ENCODE measurements at regions not wholly inside any gene's neighbourhood (a gene's known extent, or its start where the extent isn't known, plus 50 kb on each side); places are given as distances from the start of the nearest gene placed in this dataset.

DNA sequence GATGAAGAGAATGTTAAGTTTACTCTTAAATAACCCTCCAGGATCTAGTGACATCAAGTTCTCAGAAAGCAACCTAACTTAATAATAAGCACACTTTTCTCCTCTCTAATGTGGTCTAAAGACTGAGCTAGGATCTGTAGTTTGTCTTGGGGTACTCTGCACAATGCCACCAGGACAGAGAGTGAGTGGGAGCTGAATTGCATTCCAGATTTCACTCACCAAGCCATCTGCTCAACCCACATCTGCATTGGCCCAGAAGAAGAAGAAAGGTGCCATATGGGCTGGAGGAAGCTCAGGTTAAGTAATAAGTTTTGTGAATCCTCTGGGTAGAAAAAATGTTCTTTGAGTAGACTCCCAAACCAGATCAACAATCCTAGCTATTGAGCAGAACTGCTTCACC is 384.6 kb downstream of the PPP3CA start:
- H3K27ac ChIP-seq (ENCODE audit: low read depth, low read length) = no peak overlapping the region
- H3K4me2 ChIP-seq (ENCODE audit: insufficient read depth, low read length) = no peak overlapping the region
- H2AFZ ChIP-seq (ENCODE audit: low read length) = no peak overlapping the region
- H4K20me1 ChIP-seq (ENCODE audit: insufficient read depth, low read length) = no peaks in the 10 kb centered on the region
- DNase-seq (ENCODE audit: insufficient read length, low spot score, missing footprints) = no peak
- peaks cover 4% of the 10 kb centered on the region for H3K27me3 ChIP-seq (ENCODE audit: insufficient read depth, low read length)
- TF ChIP-seq, protein P1, sequence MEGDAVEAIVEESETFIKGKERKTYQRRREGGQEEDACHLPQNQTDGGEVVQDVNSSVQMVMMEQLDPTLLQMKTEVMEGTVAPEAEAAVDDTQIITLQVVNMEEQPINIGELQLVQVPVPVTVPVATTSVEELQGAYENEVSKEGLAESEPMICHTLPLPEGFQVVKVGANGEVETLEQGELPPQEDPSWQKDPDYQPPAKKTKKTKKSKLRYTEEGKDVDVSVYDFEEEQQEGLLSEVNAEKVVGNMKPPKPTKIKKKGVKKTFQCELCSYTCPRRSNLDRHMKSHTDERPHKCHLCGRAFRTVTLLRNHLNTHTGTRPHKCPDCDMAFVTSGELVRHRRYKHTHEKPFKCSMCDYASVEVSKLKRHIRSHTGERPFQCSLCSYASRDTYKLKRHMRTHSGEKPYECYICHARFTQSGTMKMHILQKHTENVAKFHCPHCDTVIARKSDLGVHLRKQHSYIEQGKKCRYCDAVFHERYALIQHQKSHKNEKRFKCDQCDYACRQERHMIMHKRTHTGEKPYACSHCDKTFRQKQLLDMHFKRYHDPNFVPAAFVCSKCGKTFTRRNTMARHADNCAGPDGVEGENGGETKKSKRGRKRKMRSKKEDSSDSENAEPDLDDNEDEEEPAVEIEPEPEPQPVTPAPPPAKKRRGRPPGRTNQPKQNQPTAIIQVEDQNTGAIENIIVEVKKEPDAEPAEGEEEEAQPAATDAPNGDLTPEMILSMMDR (IDR thresholded peaks at IDR 0.05; ENCODE audit: extremely low read depth, low read depth, low read length) = no peak
- H3K79me2 ChIP-seq (ENCODE audit: insufficient read depth, low read length) = no peaks in the 10 kb centered on the region
- no peaks in the 10 kb centered on the region for H3K9me3 ChIP-seq (ENCODE audit: low read depth, low read length)
- H3K4me1 ChIP-seq (ENCODE audit: insufficient read depth, low read length) = no peaks in the 10 kb centered on the region
- no peaks in the 10 kb centered on the region for H3K36me3 ChIP-seq (ENCODE audit: insufficient read depth, low read length)
- no peak overlapping the region for H3K4me3 ChIP-seq (ENCODE audit: insufficient read depth, low read length)

DNA sequence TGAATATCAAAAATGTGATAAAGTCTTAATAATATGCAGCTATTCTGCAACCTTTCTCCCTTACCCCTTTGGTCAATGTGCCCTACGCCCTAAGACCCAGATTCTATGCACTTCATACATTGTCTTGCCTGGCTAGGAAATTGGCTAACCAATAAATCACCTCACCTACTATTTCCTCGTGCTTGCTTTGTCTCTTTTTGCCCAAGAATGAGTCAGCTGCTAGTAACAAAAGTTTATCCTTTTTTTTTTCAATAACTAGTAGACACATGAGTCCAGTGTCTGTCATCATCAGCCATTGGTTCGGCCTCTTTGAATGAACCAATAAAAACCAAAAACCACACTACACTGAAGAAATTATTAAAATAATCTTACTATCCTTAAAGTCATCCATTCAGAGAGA is 387.1 kb downstream of the PPP3CA start:
- H3K27me3 ChIP-seq (ENCODE audit: insufficient read depth, low read length) = peaks cover 6% of the 10 kb centered on the region
- DNase-seq (ENCODE audit: insufficient read length, low spot score, missing footprints) = no peak
- no peak overlapping the region for H3K4me3 ChIP-seq (ENCODE audit: insufficient read depth, low read length)
- no peaks in the 10 kb centered on the region for H3K9me3 ChIP-seq (ENCODE audit: low read depth, low read length)
- H2AFZ ChIP-seq (ENCODE audit: low read length) = no peak overlapping the region
- no peak overlapping the region for H3K4me2 ChIP-seq (ENCODE audit: insufficient read depth, low read length)
- H3K4me1 ChIP-seq (ENCODE audit: insufficient read depth, low read length) = no peaks in the 10 kb centered on the region
- TF ChIP-seq, protein P1 (IDR thresholded peaks at IDR 0.05; ENCODE audit: extremely low read depth, low read depth, low read length) = no peak
- no peaks in the 10 kb centered on the region for H3K79me2 ChIP-seq (ENCODE audit: insufficient read depth, low read length)
- no peaks in the 10 kb centered on the region for H4K20me1 ChIP-seq (ENCODE audit: insufficient read depth, low read length)
- no peaks in the 10 kb centered on the region for H3K36me3 ChIP-seq (ENCODE audit: insufficient read depth, low read length)
- no peak overlapping the region for H3K27ac ChIP-seq (ENCODE audit: low read depth, low read length)

DNA sequence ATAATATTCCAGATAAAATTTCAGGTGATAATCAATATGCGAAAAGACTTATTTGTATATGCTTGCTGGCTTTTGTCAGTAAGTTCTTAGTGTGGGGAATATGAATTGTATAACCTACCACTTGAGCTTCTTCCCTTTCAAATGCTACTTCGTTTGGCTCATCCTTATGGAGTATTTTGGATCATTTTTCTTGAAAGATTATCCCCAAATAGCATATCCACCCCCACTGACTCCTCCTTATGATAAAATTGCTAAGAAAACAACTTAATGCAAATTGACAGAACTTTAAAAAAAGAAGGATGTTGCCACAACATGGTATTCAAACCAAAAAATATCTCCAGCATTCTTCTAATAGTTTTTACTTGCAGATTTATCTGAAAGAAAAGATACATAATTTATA is 393.3 kb downstream of the PPP3CA start:
- Histone ChIP-seq H3K36me3 (ENCODE audit: insufficient read depth, low read length) (no peaks in the 10 kb centered on the region), H3K79me2 (ENCODE audit: insufficient read depth, low read length) (no peaks in the 10 kb centered on the region), H3K4me3 (ENCODE audit: insufficient read depth, low read length) (no peak overlapping the region), H3K27me3 (ENCODE audit: insufficient read depth, low read length) (peaks cover 10% of the 10 kb centered on the region), H3K4me2 (ENCODE audit: insufficient read depth, low read length) (no peak overlapping the region), H4K20me1 (ENCODE audit: insufficient read depth, low read length) (no peaks in the 10 kb centered on the region), H3K4me1 (ENCODE audit: insufficient read depth, low read length) (no peaks in the 10 kb centered on the region), H3K9me3 (ENCODE audit: low read depth, low read length) (no peaks in the 10 kb centered on the region), H3K27ac (ENCODE audit: low read depth, low read length) (no peak overlapping the region), H2AFZ (ENCODE audit: low read length) (no peak overlapping the region)
- DNase-seq (ENCODE audit: insufficient read length, low spot score, missing footprints) = no peak
- TF ChIP-seq, protein P1 (IDR thresholded peaks at IDR 0.05; ENCODE audit: extremely low read depth, low read depth, low read length) = no peak

DNA sequence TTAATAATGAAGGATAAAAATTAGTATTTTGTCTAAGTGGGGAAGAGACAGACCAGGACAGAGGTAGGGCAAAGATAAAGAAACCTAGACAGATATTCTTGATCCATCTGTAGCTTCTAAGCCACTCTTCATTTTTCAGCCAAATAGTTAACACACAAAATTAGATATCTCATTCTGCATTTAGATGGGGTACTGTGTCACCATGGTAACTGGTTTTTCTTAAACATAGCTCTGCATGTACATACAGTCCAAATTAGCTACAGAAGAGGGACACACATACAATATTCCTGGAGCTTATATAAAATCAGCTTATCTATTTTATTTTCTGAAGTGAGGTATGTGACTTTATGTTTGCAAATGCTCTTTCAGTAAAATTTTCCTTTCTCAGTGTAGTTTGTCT is 393.7 kb downstream of the PPP3CA start:
- H3K79me2 ChIP-seq (ENCODE audit: insufficient read depth, low read length) = no peaks in the 10 kb centered on the region
- no peaks in the 10 kb centered on the region for H3K4me1 ChIP-seq (ENCODE audit: insufficient read depth, low read length)
- no peak overlapping the region for H2AFZ ChIP-seq (ENCODE audit: low read length)
- H3K27ac ChIP-seq (ENCODE audit: low read depth, low read length) = no peak overlapping the region
- H3K27me3 ChIP-seq (ENCODE audit: insufficient read depth, low read length) = peaks cover 10% of the 10 kb centered on the region
- no peaks in the 10 kb centered on the region for H3K36me3 ChIP-seq (ENCODE audit: insufficient read depth, low read length)
- no peak overlapping the region for H3K4me2 ChIP-seq (ENCODE audit: insufficient read depth, low read length)
- no peak for DNase-seq (ENCODE audit: insufficient read length, low spot score, missing footprints)
- TF ChIP-seq, protein P1 (IDR thresholded peaks at IDR 0.05; ENCODE audit: extremely low read depth, low read depth, low read length) = no peak
- no peaks in the 10 kb centered on the region for H4K20me1 ChIP-seq (ENCODE audit: insufficient read depth, low read length)
- no peaks in the 10 kb centered on the region for H3K9me3 ChIP-seq (ENCODE audit: low read depth, low read length)
- H3K4me3 ChIP-seq (ENCODE audit: insufficient read depth, low read length) = no peak overlapping the region

Measured in osteoblast (primary cell).